Stimulated activated CD4-positive, alpha-beta T cell treated with anti-CD3 and anti-CD28 coated beads, TNF-alpha, amount 100 ng/mL, for 24 hours (primary cell): ENCODE measurements at regions not wholly inside any gene's neighbourhood (a gene's known extent, or its start where the extent isn't known, plus 50 kb on each side); places are given as distances from the start of the nearest gene placed in this dataset.

Experiments used
- DNase-seq, 3 experiments: peaks; one replicate each; pipeline ENCODE4 v3.0.0-alpha.2; 2020; ENCODE audit warnings: low read depth in 3 of 3

DNA sequence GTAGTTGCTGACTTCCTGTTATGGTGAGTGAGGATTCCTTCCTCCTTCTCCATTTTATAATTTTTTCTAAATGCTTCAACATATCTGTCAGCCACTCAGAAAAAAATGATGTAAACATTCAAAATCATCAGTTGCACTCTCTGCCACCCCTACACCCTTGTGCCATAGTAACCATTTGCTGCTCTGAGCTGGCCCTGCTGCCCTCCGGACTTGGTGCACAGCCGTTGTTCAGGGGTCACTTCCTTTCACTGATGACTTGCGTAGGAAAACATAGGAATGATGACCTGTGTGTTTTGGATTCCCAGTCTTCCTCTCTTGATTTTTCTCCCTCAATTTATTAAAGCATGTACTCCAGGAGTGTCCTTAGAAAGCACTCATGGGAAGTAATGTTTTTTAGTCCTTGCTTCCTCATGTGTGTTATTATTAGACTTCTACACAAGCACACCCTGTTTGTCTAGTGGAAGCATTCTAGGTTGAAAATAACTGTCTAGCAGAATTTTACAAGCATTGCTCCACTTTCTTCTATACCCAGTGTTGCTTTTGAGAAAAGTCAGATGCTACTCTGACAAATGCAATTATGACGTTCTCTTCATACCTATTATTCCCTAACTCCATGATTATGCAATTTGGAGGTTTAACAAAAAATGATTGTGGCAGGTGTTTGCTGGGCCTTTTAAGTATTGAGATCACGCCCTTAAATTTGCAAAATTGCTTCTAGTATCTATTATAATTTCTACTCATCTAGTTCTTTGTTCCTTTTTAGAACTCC is 62.6 kb upstream of the MTPN start:
- DNase-seq: no peak

DNA sequence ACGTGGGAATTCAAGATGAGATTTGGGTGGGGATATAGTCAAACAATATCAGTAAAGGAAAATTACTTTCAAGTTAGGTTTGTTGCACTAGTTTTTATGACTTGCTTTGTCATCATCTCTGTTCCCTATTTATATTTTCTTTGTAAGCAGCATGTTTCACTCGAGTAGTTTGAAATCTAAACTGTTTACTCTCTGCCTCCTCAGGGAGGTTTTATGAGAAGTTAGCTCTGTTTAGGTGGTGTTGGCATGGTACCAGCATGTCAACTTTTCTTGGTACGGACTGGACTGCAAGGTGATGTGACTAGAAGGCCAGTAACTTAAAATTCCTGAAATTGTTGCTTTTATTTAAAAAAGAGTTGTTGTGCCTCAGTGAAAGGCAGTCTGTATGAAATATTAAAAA is 59.2 kb upstream of the MTPN start:
- no peak for DNase-seq

DNA sequence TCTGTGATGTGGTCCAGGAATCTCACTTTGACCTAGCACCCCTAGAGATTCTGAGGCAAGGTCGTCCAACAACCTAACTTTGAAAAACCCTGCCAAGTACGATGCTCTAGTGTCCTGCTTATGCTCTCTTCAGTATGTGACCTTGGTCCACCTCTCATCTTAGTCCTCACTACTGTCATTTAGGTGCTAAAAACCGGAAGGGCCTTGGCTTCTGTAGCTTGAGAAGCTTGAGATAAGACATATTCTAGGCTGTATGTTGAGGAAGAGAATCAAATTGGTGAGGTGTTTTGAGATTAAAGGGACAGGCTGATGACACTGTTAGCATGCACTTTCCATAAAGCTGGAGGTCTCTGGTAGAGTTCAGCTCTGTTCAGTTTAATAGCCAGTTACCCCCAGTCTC is 57.0 kb upstream of the MTPN start:
- DNase-seq: no peak

DNA sequence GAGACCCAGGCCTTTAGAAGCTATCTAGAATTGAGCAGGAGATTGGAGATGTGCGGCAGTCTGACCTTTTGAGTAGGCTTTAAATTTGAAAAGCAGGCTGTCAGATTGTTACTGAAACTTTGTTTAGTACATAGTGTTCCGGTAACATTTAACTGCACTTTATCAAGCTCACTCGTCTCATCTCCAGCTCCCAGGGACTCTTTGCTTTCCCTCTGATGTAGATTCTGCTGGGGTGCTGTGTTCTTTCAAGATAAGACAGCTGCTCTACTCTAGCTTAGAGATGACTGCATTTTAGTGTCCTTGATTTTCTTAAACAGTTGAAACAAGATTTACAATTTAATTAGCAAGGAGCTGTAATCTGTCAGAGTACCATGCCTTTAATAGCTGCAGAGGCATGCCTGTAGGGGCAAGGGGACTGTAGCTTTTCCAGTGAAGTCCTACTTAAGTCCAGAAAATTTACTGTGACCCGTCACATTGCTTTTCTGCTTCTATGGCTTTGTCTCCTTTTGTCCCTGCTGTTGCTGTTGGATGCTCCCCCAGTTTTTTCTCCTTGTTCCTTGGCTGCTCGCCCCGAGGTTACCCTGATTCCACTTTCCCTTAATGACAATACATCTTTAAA is 56.4 kb upstream of the MTPN start:
- no peak for DNase-seq

DNA sequence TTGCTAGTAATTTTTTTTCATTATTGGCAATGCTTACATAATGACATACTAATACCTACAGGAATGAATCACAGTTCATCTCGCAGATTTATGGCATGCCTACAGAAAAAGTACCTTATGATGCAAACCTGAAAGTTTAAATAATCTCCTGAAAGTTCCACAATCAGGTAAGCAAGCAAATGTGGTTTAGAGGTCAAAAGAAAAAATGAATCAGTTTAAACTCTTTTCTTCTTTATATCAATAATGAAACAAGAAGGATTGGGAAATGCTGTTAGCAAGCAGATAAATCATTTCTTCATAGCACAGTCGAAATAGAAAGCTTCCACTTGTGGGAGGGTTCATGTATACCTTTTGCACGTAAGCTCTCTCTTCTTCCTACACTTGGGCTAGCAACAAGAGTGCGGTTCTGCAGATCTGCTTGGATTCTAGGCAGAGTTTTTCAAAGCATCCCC is 53.7 kb upstream of the MTPN start:
- peak in 1 of 3 experiments; percentile 8 for DNase-seq

DNA sequence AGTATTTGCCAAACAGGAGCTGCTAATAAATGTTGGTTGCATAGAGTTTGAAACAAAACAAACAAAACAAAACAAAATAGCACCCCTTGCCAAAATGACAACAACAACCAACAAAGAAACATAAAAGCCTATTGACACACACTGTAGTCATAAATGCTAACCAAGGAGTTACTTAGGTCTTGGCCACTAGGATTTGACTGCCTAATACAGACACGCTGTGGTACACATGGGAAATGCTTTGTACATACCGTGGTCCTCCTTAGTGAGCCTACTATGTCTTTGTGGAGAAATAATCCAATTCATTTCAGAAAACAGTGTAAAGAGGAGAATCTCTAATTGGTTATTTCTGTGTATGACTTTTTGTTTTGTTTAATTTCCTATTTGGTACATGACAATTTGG is 53.2 kb upstream of the MTPN start:
- DNase-seq: no peak

DNA sequence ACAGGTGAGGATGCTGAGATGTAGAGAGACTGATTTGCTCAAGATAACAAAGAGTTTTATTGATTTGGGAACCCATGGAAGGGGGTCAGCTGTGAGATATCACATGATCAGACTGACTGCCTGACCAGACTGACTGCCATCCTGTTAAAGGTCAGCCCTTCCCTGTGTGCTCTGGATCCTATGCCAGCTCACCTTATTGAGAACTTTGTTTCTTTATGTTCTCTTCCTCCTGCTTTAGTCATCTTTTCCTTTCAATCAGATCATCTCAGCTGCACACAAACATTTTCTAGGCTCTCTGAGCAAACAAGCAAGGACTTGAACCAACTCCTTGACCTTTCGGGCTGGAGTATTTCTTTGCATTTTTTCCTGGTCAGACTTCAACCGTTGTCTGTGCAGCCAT is 50.0 kb upstream of the MTPN start:
- DNase-seq: no peak
